Right lobe of liver (tissue), 4 donors: ENCODE measurements at regions not wholly inside any gene's neighbourhood (a gene's known extent, or its start where the extent isn't known, plus 50 kb on each side); places are given as distances from the start of the nearest gene placed in this dataset.

Source experiments
- POLR2A ChIP-seq: fragments of 450-650 bp; IDR thresholded peaks from one replicate; pipeline ENCODE4 v1.6.1; 2017; ENCODE audit warnings: antibody characterized with exemption, mild to moderate bottlenecking
- TF ChIP-seq, protein P1 (sequence below), 4 donors: fragments of 200-600 bp in 3 of 4; fragments of 450-650 bp in 1 of 4; IDR thresholded peaks; one replicate each; pipeline versions ENCODE4 v1.5.1 to v1.8.0; 2016 to 2022; ENCODE audit warnings: antibody characterized with exemption in 4 of 4, mild to moderate bottlenecking in 2 of 4
- donor health status: DM: no; HTN: no; CAD: no.
- donor health status: DM: no; HTN: no; CAD: no.
- donor health status: DM: no; HTN: yes; CAD: no.

GRCh38 chr7:5132539-5132938 lies 57.5 kb upstream of the WIPI2 start:
- TF ChIP-seq, protein P1, sequence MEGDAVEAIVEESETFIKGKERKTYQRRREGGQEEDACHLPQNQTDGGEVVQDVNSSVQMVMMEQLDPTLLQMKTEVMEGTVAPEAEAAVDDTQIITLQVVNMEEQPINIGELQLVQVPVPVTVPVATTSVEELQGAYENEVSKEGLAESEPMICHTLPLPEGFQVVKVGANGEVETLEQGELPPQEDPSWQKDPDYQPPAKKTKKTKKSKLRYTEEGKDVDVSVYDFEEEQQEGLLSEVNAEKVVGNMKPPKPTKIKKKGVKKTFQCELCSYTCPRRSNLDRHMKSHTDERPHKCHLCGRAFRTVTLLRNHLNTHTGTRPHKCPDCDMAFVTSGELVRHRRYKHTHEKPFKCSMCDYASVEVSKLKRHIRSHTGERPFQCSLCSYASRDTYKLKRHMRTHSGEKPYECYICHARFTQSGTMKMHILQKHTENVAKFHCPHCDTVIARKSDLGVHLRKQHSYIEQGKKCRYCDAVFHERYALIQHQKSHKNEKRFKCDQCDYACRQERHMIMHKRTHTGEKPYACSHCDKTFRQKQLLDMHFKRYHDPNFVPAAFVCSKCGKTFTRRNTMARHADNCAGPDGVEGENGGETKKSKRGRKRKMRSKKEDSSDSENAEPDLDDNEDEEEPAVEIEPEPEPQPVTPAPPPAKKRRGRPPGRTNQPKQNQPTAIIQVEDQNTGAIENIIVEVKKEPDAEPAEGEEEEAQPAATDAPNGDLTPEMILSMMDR (IDR thresholded peaks at IDR 0.05): no peak
- TF ChIP-seq POLR2A: no peak
